Activated naive CD4-positive, alpha-beta T cell treated with anti-CD3 and anti-CD28 coated beads, Interleukin-2, amount 50 U/mL, for 16 hours (primary cell): ENCODE measurements at regions not wholly inside any gene's neighbourhood (a gene's known extent, or its start where the extent isn't known, plus 50 kb on each side); places are given as distances from the start of the nearest gene placed in this dataset.
"Not testable (repeated sequence)": the region's sequence is repeated elsewhere in the genome, so short reads cannot be mapped to it uniquely, and the experiment has no call there.

Experiments
- DNase-seq: peaks from one replicate; pipeline ENCODE4 v3.0.0-alpha.2; 2020

DNA sequence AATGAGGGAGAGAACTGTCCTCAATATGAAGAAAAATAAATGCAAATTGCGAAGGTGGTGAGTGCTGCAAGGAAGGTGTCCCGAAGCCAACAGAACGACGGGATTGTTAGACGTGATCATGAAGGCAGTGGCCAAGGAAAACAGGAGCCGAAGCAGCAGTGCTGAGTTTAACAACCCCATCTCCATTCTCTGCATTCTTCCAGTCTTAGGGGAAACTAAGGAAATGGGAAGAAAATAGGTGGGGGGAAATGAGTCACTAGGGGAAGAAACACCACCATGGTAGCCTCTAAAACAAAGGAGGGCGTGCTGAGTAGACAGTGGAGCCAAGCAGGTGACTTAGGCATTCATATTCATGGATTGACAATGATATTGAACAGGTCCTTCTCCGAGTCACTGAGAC lies 192.2 kb upstream of the AKR1E2 start:
- no peak for DNase-seq

DNA sequence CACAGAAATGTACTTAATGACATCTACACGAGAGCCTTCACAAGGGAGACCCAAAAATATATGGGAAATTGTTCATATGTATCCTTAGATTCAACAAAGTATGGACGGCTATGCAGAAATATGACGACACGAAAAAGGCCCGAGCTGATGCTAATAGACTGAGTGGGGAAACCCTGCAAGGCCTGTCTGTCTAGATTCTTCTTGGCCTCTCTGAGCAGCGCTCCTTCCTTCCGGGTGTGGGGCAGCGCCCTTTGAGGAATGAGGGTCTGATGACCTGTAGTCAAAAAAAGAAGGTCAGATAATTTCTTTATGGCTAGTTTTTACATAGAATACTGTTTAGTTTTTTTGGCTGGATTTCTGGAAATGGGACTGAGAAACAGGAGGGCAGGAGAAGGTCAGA lies 192.8 kb upstream of the AKR1E2 start:
- no peak for DNase-seq

DNA sequence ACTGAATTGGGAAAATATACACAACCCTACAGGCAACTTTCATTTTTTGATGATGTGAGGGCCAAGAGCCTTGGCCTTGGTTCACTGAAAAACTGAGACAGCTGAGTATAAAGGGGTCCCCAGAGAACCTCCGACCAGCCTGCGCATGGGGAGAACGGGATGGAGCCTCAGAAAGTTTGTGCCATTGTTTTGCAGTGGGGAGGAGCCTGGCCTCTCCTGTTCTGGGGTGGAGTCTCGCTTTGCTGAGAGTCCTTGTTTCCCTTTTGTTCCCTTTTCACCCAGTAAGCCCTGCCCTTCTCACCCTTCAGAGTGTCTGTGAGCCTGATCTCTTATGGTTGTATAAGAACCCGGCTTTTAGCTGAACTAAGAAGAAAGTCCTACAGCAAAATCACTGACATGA lies 193.2 kb upstream of the AKR1E2 start:
- no peak for DNase-seq

DNA sequence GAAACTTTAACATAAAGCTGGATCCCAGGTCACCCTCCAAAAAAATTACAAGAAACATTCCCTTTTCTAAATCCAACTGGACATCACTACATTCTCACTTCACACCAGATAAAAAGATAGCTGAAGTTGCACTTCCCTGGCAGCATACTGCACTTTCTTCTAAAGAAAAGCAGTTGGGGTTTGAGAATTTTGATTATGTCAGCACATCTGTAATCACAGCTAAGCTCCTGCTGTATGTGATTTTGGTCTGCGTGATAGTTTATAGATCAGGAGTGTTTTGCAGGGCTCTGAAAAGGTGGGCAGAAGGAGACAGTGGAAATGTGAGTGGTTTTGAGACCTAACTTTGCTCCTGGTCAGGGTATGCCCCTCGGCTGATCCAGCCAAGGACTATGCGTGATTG lies 199.1 kb upstream of the AKR1E2 start:
- DNase-seq, result no peak

DNA sequence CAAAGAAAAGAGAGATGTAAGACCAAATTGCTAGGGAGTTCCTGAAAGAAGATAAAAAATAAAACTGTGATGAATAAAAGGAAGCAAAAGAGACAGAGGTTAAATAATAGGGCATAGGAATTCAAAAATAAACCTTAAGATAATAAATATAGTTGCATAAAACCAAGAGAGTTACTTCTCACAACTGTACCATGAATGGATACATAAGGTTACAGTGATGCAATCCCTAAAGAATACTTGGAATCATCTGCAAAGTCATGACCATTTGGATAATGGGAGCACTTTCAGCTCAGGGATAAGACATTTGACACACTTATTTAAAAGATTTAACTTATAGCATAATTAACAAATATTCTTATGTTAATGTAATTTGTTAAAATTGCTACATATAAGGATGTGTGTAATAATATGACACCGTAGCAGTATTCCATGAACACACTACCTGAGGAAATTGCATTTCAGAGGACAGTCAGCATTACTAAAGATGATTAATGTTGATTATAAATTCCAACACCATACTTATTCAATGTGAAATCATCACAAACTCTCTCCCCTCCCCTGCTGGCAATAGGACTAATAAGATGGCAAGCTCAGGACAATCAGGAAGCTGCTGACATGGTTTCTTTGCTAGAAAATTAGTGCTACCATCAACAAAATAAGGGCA lies 202.1 kb upstream of the AKR1E2 start:
- DNase-seq, result no peak

DNA sequence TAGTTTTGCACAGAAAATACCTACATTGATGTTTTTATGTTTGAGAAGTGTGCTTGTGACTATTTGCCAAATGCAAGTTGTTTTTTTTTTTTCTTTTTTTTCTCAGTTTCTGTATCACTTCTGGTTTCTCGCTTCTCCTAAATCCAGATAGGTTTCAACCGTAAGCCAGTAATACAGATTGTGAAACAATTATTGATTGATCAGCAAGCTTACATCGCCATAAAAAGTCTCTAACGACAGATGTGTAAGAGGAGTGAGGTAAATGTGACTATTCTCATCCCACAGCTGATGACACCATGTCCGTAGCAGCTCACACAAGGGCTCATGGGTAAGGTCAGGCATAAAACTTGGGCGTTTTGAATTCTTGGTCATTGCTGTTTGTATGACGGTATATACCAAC lies 202.8 kb upstream of the AKR1E2 start:
- DNase-seq, result no peak

DNA sequence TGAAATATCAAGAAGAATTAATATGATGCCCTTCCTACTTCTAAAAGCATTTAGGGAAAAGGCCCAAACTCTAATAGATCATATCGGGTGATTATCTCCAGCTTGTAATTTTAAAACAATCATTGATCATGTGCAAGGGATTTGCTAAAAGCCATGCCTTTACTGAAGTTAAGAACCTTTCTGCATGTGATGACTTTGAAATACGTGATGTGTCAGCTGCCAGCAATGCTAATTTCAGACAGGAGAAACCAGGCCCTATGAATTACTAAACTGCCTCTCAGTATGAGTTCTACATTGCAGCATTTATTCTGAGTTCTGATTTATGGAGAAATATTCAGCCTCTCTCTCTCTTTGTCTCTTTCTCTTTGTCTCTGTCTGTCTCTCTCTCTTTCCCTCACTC lies 203.6 kb upstream of the AKR1E2 start:
- DNase-seq, result no peak

DNA sequence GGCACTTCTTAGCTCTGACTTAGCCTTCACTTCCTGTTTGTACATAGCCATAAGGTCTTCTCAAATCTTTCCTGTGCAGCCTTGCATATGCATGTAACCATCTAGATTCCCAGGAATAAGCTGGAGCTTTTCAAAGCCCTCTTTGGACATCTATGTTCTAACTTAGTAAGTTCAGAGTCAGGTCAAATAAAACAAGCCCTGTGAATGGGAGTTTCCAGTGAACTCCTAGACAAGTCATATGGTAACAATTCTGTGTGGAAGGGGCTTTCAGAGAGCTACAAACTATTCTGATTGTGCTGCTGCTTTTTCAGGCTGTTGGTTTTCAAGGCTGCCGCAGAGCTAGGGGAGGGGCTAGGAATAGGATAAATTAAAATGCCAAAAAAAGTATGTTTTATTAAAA lies 208.4 kb upstream of the AKR1E2 start:
- DNase-seq, result no peak

DNA sequence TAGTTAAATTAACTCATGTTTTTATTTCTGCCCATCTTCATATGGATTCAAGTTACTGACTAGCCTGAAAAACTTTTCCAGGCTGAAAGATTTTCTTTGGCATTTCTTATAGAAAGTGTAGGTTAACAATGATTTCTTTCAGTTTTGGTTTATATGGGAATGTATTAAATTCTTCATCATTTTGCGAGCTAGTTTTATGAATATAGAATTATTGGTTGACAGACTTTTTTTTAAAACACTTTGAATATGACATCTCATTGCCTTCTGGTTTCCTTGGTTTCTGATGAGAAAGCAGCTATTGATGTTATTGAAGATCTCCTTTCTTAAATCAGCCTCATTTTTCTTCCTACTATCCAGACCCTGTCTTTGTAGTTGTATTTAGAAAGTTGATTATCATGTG lies 211.0 kb upstream of the AKR1E2 start:
- DNase-seq, result no peak

DNA sequence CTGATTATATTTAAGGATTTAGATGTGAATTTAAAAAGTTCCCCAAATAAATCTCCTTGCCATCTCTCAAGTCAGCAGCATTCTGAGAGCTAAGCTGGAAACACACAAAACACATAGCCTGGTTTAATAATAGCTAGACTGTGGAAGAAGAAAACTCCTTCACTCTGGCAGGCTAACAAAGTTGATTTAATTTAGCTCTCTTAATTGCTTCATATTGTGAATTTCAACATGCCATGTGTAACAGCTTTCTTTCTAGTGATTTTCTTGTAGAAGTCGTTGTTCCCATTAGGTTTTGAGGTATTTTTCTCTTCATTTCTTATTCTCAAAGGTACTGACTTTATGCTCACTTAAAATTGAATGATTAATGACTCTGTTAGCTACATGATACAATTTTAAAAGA lies 216.8 kb upstream of the AKR1E2 start:
- no peak for DNase-seq

DNA sequence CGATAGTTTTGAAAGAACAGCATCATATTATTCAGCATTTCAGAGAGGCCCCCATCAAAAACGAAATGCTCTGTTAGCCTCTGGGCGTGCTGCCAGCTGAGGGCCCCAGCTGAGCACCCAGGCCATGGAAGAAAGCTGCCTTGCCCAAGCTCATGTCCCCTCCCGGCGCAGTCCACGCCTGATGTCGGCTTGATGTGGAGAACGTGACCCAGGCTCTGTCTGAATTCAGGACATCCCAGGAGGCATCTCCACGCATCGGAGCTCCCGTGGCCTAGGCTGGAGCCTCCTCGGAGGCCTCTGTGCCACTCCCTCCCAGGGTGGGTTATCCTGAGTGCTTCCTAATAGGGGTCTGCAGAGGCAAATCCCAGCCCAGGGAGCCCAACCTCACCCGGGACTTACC lies 218.3 kb upstream of the AKR1E2 start:
- no peak for DNase-seq

DNA sequence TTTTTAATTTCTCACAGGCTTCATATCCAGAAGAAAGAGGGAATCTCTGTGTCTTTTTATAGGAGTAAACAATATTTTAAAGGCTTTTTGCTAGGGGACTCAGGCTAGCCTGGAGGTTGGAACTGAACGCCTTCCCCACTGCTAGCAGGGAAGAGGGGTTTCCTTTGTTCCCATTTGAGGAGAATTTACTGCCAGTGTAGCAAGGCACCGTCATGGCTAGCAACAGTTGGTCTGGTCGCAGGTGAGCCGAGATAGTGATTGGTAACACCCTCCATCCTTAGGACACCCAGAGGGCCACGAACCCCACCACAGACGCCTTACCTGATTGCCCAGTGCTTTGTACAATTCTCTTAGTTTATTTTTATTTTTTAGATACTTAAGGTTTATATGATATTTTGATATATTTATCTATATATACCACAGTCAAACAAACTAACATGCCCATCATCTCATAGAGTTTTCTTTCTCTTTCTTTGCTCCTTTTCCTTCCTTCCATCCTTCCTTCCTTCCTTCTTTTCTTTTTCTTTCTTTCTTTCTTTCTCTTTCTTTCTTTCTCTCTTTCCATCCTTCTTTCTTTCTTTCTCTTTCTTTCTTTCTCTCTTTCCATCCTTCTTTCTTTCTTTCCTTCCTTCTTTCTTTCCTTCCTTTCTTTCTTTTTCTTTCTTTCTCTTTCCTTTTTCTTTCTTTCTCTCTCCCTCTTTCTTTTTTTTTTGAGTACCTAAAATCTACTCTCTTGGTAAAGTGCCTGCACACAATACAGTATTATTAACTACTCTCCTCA lies 219.0 kb upstream of the AKR1E2 start:
- no peak for DNase-seq

DNA sequence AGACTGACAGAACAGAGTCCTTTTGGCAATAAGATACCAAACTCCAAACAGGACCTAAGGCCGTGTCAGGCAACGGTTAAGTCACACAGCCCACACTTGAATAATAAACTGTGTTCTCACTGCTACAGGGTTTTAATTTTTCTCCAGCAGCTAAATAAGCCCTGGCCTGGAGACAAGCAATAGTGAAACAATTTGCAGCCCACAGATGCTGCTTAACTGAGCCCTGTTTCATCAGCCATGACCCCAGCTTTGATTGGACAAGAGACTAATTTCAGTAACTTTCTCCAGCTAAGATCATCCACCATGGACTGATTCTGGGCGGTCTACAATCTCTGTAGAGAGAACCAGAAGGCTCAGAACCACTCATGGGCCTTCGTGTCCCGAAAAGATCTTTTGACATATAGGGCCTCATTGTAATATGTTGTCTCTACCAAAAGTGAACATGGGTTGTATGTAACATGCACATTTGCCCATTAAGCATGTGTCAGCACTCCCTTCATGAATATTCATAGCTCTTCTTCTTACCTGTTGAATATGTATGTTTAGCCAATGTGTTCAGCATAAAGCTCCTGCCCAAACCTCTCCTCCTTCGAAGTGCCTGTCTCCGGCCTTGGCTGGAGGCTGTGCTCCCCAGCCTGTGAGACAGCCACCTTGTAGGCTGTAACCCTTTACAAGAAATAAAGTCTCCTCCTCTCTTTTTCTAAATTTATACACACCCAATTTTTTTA lies 223.1 kb upstream of the AKR1E2 start:
- no peak for DNase-seq

DNA sequence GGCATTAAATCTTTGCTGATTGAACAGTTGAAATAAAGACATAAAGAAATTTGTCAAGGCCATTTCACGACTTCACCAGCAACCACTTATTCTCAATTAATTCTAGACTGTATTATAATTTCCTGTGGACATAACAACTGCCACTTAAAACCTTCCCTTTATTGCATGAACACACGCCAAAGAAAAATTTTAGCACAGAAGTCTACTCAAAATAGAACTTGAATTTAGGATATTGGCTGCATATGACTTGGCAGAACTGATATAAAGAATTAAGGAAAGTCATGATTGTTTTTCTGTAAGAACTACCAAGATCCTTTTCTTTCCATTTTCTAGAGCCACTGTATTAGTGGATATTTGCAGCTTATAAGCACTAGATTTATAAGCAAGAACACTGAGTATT lies 226.5 kb upstream of the AKR1E2 start:
- DNase-seq, result no peak

DNA sequence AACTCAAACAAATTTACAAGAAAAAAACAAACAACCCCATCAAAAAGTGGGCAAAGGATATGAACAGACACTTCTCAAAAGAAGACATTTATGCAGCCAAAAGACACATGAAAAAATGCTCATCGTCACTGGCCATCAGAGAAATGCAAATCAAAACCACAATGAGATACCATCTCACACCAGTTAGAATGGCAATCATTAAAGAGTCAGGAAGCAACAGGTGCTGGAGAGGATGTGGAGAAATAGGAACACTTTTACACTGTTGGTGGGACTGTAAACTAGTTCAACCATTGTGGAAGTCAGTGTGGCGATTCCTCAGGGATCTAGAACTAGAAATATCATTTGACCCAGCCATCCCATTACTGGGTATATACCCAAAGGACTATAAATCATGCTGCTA lies 228.1 kb upstream of the AKR1E2 start:
- DNase-seq, result not testable (repeated sequence)

DNA sequence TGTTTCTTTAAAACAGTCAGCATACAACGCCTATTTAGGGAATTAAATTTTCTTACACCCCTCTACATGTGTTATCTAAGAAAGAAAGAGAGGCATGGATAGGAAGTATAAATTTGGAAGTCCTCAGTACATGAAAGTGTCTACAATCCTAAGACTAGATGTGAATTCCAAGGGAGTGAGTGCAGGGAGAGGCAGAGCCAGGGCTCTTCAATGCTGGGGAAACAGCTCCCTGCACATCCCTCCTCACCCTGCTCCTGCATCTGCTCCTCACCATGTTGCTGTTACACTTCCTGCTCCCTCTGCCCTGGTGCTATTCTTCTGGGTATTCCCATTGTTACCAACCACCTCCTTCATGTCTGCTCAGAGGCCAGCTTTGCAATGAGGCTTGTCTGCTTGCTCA lies 229.1 kb upstream of the AKR1E2 start:
- no peak for DNase-seq

DNA sequence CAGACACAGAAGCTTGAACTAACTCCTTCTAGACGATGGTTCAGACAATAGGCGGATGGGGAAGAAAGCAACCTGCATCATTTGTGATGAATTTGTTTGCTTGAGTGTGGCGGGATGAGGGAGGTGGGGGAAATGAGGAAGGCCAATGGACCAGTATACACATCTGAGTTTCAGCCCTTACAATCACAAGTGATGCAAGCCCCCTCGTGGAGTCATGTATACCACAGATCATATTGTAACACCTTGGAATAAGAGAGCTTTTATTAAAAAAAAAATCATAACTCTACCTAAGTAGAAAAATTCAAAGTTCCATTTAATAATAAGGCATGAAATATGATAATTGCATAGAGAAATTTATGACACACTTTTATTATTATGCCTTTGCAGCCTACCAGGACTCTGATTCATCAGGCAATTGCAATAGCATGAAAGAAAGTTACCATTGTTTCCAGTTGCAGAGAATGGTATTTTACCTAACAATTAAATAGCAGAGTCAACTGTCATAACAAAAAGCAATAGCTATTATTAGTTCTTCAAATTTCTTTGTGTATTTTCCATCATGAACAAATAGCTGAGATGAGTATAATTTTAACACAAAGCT lies 230.2 kb upstream of the AKR1E2 start:
- no peak for DNase-seq

DNA sequence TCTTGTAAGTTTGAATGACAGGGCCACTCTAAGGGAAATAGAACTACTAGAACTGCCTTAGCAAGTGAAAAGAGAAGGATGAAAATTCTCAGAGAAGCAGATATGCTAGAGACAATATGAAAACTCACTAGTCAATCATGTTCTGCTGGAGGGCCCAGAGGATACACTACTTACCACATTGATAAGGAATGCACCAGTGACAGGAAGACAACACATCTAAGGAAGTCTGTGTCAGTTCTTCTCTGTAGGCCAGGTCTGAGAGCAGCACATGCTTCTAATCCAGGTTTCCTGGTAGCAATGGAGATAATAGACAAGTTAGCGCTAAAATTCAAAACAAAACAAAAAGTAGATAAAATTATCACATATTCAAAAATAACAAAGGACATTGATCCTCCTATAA lies 235.2 kb upstream of the AKR1E2 start:
- DNase-seq, result no peak

DNA sequence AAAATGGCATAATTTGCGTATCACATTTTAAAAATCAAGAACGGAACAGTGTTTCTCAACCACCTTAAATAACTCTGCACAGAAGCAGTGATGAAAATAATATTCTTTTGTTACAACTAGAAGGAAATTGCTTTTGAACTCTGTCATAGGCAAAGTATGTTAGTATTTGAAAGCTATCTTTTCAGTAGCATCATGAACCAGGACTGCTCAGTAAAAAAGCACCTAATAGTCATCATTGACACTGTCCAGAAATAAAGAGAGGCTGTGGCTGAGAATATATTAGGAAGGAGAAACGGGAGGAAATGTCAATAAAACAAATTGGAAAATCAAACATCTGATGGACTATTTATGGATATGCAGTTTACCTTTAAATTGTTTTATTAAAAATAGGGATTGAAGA lies 237.2 kb upstream of the AKR1E2 start:
- no peak for DNase-seq

DNA sequence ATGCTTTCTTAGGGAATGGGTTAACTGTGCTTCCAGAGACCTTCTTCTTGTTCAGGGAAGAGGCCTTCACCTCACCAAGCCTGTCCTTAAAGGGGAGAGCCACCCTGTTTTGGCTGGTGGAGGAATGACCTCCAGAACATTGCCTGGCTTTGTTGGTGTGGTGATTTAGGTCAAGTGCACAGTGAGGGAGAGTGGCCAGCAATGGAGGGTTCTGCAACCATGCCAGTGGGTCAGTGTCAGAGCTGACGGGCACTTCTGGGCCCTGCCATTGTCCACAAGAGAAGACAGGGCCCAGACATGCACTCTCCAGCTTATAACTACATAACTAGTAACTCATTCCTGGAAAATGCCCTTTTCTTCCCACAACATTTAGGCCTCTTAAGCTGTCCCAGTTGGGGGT lies 238.5 kb upstream of the AKR1E2 start:
- DNase-seq, result no peak

DNA sequence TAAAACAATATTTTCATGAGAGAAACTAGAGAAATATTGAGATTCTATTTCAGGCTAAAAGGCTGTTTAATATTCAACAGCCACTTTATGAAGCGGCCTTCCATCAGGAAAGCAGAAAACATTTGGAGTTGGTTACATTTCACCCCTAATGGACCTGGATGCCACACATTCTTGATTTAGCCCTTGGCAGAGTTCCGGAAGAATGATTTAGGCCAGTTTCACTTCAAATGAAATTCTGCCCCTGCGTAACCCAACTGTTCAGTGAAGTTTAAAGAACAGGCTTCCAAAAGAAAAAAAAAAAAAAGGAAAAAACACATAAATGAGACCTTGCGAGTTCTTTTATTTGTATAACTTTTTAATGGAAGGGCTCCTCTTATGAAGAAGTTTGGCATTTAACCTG lies 239.2 kb upstream of the AKR1E2 start:
- DNase-seq, result no peak

DNA sequence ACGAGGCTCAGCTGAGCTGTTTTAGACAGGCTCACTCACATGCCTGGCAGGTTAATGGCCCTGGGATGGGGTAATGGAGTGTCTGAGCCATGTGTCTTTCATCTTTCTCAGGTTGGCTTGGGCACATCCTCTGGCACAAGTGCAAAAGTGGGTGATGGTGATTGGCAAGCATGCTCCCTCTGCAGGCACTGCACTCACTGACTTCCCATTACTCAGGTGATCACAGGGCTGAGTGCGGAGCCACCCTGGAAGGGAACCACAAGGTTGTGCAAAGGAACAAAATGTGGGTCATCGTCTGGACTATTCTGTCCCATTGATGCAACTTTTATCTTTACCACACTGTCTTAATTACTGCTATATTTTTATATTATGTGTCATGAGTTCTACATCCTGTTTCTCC lies 244.1 kb upstream of the AKR1E2 start:
- DNase-seq, result no peak

DNA sequence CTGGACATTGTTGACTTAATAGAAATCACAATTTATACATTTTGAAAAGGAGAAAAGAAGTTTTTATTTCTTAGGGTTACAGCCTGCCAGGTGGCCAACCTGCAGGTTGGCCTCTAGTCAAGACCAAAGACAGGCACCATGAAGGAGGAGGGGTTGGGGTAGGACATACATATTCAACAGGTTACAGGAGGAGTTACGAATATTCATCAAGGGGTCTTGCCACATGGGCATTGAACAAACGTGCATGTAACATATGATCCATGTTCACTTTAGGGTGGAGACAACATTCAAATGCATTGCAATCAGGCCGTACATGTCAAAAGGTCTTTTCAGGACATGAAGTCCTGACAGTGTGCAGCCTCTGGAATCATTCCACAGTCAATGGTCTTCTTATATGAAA lies 246.2 kb upstream of the AKR1E2 start:
- DNase-seq, result no peak

DNA sequence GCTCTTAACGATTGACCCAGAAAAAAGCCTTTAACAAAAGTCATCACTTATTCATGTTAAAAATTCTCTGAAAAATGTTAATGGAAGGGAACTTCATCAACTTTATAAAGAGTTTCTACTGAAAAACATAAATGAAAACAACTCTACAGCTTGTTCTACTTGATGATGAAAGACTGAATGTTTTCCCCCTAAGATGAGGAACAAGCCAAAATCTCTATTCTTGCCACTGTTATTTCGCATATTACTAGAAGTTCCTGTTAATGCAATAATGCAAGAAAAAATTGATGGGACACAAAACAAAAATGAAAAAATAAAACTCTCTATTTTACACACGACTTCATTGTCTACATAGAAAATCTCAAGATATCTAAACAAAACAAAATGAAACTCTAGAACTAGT lies 249.8 kb upstream of the AKR1E2 start:
- DNase-seq, result no peak
